Lung microvascular endothelial cell (primary cell): ENCODE measurements at regions not wholly inside any gene's neighbourhood (a gene's known extent, or its start where the extent isn't known, plus 50 kb on each side); places are given as distances from the start of the nearest gene placed in this dataset.
"Not testable (repeated sequence)": the region's sequence is repeated elsewhere in the genome, so short reads cannot be mapped to it uniquely, and the experiment has no call there.

Experiments
- DNase-seq, 2 donors: peaks; one replicate each; pipeline versions ENCODE4 v3.0.0 to v3.0.0-alpha.2; 2010; ENCODE audit warnings: low read depth in 2 of 2

GRCh38 chr3:139113993-139114375 lies 69.3 kb upstream of the PRR23C start:
- no peak for DNase-seq

- not testable (repeated sequence) for DNase-seq
These were observed 71.9 kb upstream of the PRR23C start for GRCh38 chr3:139116631-139117030.

GRCh38 chr3:139117136-139117675 lies 72.5 kb upstream of the PRR23C start:
- DNase-seq: no peak

GRCh38 chr3:139117883-139118760 lies 73.4 kb upstream of the PRR23C start:
- no peak for DNase-seq

- no peak for DNase-seq
These were observed 74.1 kb upstream of the PRR23C start for GRCh38 chr3:139118835-139119234.

- no peak for DNase-seq
These were observed 74.8 kb upstream of the PRR23C start for GRCh38 chr3:139119331-139120025.

- DNase-seq: peak in 1 of 2 donors; percentile 40
These were observed 75.7 kb upstream of the PRR23C start for GRCh38 chr3:139120086-139121056.

- DNase-seq: no peak
These were observed 77.0 kb upstream of the PRR23C start for GRCh38 chr3:139121513-139122220.

GRCh38 chr3:139122221-139122581 lies 77.5 kb upstream of the PRR23C start:
- DNase-seq: no peak

GRCh38 chr3:139122612-139123011 lies 77.9 kb upstream of the PRR23C start:
- no peak for DNase-seq

GRCh38 chr3:139123377-139124095 lies 78.8 kb upstream of the PRR23C start:
- no peak for DNase-seq

GRCh38 chr3:139124197-139124596 lies 79.5 kb upstream of the PRR23C start:
- DNase-seq: no peak

- DNase-seq: no peak
These were observed 82.4 kb upstream of the PRR23C start for GRCh38 chr3:139127101-139127500.

GRCh38 chr3:139127629-139128028 lies 82.9 kb upstream of the PRR23C start:
- DNase-seq: not testable (repeated sequence)

- DNase-seq: no peak
These were observed 84.1 kb upstream of the PRR23C start for GRCh38 chr3:139128803-139129202.

- no peak for DNase-seq
These were observed 85.2 kb upstream of the PRR23C start for GRCh38 chr3:139129892-139130291.

- DNase-seq: no peak
These were observed 85.9 kb upstream of the PRR23C start for GRCh38 chr3:139130390-139131140.

GRCh38 chr3:139131951-139132350 lies 87.3 kb upstream of the PRR23C start:
- no peak for DNase-seq

- DNase-seq: no peak
These were observed 88.3 kb upstream of the PRR23C start for GRCh38 chr3:139132976-139133375.
